Prostate gland (tissue), 2 donors: ENCODE measurements at regions not wholly inside any gene's neighbourhood (a gene's known extent, or its start where the extent isn't known, plus 50 kb on each side); places are given as distances from the start of the nearest gene placed in this dataset.

ENCODE experiments used
- DNase-seq: peaks from one replicate; pipeline ENCODE4 v3.0.0-alpha.2; 2019; ENCODE audit warnings: low spot score
- H3K27ac ChIP-seq, 2 donors: fragments of 200-600 bp; sonication (generic); 2 replicates each; pipeline ENCODE4 v1.5.1; 2017 to 2019
- H3K27me3 ChIP-seq: fragments of 200-600 bp; sonication (generic); replicated peaks from 2 replicates; pipeline ENCODE4 v1.5.1; 2019; ENCODE audit not compliant: insufficient read depth
- H3K36me3 ChIP-seq, 2 donors: fragments of 200-600 bp; sonication (generic); 1 replicate in 1 of 2; 2 replicates in 1 of 2; pipeline versions ENCODE4 v1.5.1 to v1.8.1; 2017 to 2019
- H3K4me1 ChIP-seq: fragments of 200-600 bp; sonication (generic); replicated peaks from 2 replicates; pipeline ENCODE4 v1.5.1; 2019
- H3K4me3 ChIP-seq, 2 donors: fragments of 200-600 bp; sonication (generic); 2 replicates each; pipeline ENCODE4 v1.5.1; 2017 to 2019
- H3K9me3 ChIP-seq: fragments of 200-600 bp; sonication (generic); 2 replicates; pipeline ENCODE4 v1.5.1; 2017
- POLR2A ChIP-seq: fragments of 450-650 bp; IDR thresholded peaks from one replicate; pipeline ENCODE4 v1.6.1; 2016; ENCODE audit warnings: antibody characterized with exemption, mild to moderate bottlenecking
- POLR2AphosphoS5 ChIP-seq: sonication (generic); formaldehyde crosslinking; IDR thresholded peaks from one replicate; pipeline ENCODE4 v1.6.1; 2017; ENCODE audit warnings: antibody characterized with exemption
- WGBS: methylation state at CpG from one replicate; pipeline ENCODE4 v1.1.5; 2018; 5-methylcytosine and 5-hydroxymethylcytosine counted together
- intact Hi-C: fragments of 100-400 bp; cut with DNase I; formaldehyde crosslinking; loops from one replicate; pipeline ENCODE4 v1.14.2; 2022
- TF ChIP-seq, protein P1 (sequence below), 4 experiments: fragments of 200-600 bp in 2 of 4; fragments of 450-650 bp in 2 of 4; sonication (generic) in 2 of 4; IDR thresholded peaks; 1 replicate in 3 of 4; 2 replicates in 1 of 4; pipeline ENCODE4 v1.5.1; 2016 to 2019; ENCODE audit warnings: antibody characterized with exemption in 4 of 4, mild to moderate bottlenecking in 2 of 4, moderate library complexity in 2 of 4

DNA sequence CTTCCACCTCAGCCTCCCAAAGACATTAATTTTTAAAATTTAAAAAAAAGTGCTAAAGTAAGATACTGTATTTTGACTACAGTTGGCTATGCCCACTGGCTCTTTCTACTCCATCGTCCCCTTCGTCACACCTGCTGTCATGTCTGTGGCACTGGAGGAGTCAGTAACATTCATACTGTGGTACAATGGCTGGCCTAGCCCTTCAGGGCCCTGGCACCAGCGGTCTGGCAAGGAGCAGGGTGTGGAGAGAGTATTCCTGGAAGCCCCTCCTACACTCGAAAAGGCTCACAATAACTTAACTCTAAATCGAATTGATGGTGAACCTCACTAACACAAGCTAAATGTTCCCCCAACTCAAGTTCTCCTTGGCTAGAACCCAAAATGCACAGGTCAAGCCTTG is 89.7 kb upstream of the RASGRF1 start:
- WGBS = 88% methylated on average over 5 of the region's 5 CpGs
- H3K27me3 ChIP-seq = no peaks in the 10 kb centered on the region
- no peak for DNase-seq
- intact Hi-C loops = loop anchor here (10.0 kb wide), 1 partner anchor 266 kb away; no protein-coding TSS in a partner anchor
- H3K9me3 ChIP-seq = no peaks in the 10 kb centered on the region
- no peak overlapping the region for H3K4me3 ChIP-seq
- H3K27ac ChIP-seq = no peak overlapping the region
- TF ChIP-seq, protein P1, sequence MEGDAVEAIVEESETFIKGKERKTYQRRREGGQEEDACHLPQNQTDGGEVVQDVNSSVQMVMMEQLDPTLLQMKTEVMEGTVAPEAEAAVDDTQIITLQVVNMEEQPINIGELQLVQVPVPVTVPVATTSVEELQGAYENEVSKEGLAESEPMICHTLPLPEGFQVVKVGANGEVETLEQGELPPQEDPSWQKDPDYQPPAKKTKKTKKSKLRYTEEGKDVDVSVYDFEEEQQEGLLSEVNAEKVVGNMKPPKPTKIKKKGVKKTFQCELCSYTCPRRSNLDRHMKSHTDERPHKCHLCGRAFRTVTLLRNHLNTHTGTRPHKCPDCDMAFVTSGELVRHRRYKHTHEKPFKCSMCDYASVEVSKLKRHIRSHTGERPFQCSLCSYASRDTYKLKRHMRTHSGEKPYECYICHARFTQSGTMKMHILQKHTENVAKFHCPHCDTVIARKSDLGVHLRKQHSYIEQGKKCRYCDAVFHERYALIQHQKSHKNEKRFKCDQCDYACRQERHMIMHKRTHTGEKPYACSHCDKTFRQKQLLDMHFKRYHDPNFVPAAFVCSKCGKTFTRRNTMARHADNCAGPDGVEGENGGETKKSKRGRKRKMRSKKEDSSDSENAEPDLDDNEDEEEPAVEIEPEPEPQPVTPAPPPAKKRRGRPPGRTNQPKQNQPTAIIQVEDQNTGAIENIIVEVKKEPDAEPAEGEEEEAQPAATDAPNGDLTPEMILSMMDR (IDR thresholded peaks at IDR 0.05) = no peak
- TF ChIP-seq POLR2AphosphoS5 = no peak
- TF ChIP-seq POLR2A = no peak
- no peaks in the 10 kb centered on the region for H3K4me1 ChIP-seq
- no peaks in the 10 kb centered on the region for H3K36me3 ChIP-seq

DNA sequence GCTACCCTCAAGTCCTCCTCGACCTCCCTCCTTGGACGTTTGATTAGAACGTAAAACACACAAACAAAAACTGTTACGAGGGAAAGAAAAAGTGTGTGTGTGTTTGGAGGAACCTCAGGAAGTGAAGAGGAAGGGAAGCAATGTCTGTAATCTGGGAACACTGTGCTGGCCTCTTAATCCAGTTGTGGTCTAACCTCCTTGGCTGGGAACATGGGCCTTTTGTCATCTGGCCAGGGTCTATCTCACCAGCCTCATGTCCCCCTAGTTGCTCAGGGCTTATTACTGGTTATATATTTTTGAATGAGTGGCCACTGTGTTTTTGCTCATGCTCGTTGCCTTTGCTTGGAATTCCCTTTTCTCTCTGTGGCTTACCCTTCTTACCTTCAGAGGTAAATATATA is 89.0 kb upstream of the RASGRF1 start:
- Histone ChIP-seq H3K4me1 (no peaks in the 10 kb centered on the region), H3K36me3 (no peaks in the 10 kb centered on the region), H3K27me3 (no peaks in the 10 kb centered on the region), H3K9me3 (no peaks in the 10 kb centered on the region), H3K27ac (no peak overlapping the region), H3K4me3 (no peak overlapping the region)
- no peak for DNase-seq
- intact Hi-C loops = no loop called here
- 84% methylated on average over 5 of the region's 5 CpGs for WGBS
- no peak for TF ChIP-seq POLR2A
- no peak for TF ChIP-seq POLR2AphosphoS5
- TF ChIP-seq, protein P1 (IDR thresholded peaks at IDR 0.05) = no peak

DNA sequence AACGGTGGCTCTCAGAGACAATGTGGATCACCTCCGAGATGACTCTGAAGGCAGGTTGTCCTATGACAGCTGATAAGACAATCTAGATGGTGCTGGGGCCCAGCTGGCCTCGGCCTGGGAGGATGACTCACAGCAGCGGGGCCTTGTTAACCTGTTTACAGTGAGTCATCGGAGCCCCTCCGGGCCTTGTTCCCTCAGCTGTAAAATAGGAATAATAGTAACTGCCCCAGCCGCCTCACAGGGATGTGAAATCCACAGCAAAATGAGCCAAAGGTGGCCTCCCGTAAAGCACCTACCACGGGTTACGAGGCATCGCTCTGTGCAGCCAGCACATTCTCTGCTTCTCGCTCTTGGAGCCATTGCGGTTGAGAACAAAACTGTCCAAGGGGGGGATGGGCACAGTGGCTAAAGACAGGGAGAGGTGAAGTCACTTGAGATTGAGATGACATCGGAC is 88.6 kb upstream of the RASGRF1 start:
- Histone ChIP-seq H3K9me3 (no peaks in the 10 kb centered on the region), H3K27me3 (no peaks in the 10 kb centered on the region), H3K4me1 (no peaks in the 10 kb centered on the region), H3K27ac (no peak overlapping the region), H3K36me3 (no peaks in the 10 kb centered on the region), H3K4me3 (no peak overlapping the region)
- TF ChIP-seq POLR2A (no peak), POLR2AphosphoS5 (no peak)
- TF ChIP-seq, protein P1 (IDR thresholded peaks at IDR 0.05) = no peak
- 44% methylated on average over 14 of the region's 14 CpGs for WGBS
- DNase-seq = peak; percentile 42
- intact Hi-C loops = no loop called here

GRCh38 chr15:79178594-79178993 is 88.0 kb upstream of the RASGRF1 start:
- WGBS = 78% methylated on average over 9 of the region's 9 CpGs
- no peak for DNase-seq
- Histone ChIP-seq H3K4me1 (no peaks in the 10 kb centered on the region), H3K9me3 (no peaks in the 10 kb centered on the region), H3K27ac (no peak overlapping the region), H3K4me3 (no peak overlapping the region), H3K27me3 (no peaks in the 10 kb centered on the region), H3K36me3 (no peaks in the 10 kb centered on the region)
- TF ChIP-seq POLR2AphosphoS5 = no peak
- no peak for TF ChIP-seq POLR2A
- TF ChIP-seq, protein P1 (IDR thresholded peaks at IDR 0.05) = no peak
- intact Hi-C loops = no loop called here

GRCh38 chr15:79176151-79176550 is 85.6 kb upstream of the RASGRF1 start:
- Histone ChIP-seq H3K27ac (no peak overlapping the region), H3K4me3 (no peak overlapping the region), H3K9me3 (no peaks in the 10 kb centered on the region), H3K36me3 (no peaks in the 10 kb centered on the region), H3K27me3 (no peaks in the 10 kb centered on the region), H3K4me1 (no peaks in the 10 kb centered on the region)
- 82% methylated on average over 1 of the region's 1 CpG for WGBS
- intact Hi-C loops = no loop called here
- DNase-seq = no peak
- no peak for TF ChIP-seq POLR2AphosphoS5
- TF ChIP-seq, protein P1 (IDR thresholded peaks at IDR 0.05) = no peak
- TF ChIP-seq POLR2A = no peak
